Spleen (tissue), 11 donors: ENCODE measurements at regions not wholly inside any gene's neighbourhood (a gene's known extent, or its start where the extent isn't known, plus 50 kb on each side); places are given as distances from the start of the nearest gene placed in this dataset.

Source experiments
- DNase-seq: peaks from one replicate; pipeline ENCODE4 v3.0.0-alpha.2; 2020
- H3K27ac ChIP-seq, 8 donors: fragments of 200-600 bp; sonication (generic) in 7 of 8; 1 replicate in 4 of 8; 2 replicates in 4 of 8; pipeline versions ENCODE4 v1.5.0 to v1.8.0; 2016 to 2021; ENCODE audit warnings: inconsistent platforms in 4 of 8, mild to moderate bottlenecking in 4 of 8, moderate library complexity in 1 of 8
- H3K27me3 ChIP-seq, 7 donors: fragments of 200-600 bp; sonication (generic) in 6 of 7; replicated peaks in 1 of 7; 1 replicate in 4 of 7; 2 replicates in 3 of 7; pipeline versions ENCODE4 v1.5.0 to v1.8.0; 2016 to 2021; ENCODE audit warnings: inconsistent platforms in 3 of 7, mild to moderate bottlenecking in 1 of 7
- H3K36me3 ChIP-seq, 6 donors: fragments of 200-600 bp; sonication (generic) in 5 of 6; 1 replicate in 4 of 6; 2 replicates in 2 of 6; pipeline versions ENCODE4 v1.5.0 to v1.8.0; 2016 to 2021; ENCODE audit warnings: inconsistent platforms in 2 of 6
- H3K4me1 ChIP-seq, 6 donors: fragments of 200-600 bp; sonication (generic) in 5 of 6; 1 replicate in 3 of 6; 2 replicates in 3 of 6; pipeline versions ENCODE4 v1.5.0 to v1.8.0; 2016 to 2021; ENCODE audit warnings: inconsistent platforms in 3 of 6
- H3K4me3 ChIP-seq, 8 donors: fragments of 200-600 bp; sonication (generic) in 7 of 8; 1 replicate in 4 of 8; 2 replicates in 4 of 8; pipeline versions ENCODE4 v1.5.0 to v1.8.0; 2016 to 2021; ENCODE audit warnings: inconsistent platforms in 4 of 8, mild to moderate bottlenecking in 4 of 8, moderate library complexity in 2 of 8
- H3K9me3 ChIP-seq, 8 donors: fragments of 200-600 bp; sonication (generic) in 7 of 8; 1 replicate in 4 of 8; 2 replicates in 4 of 8; pipeline versions ENCODE4 v1.5.0 to v1.8.0; 2016 to 2021; ENCODE audit warnings: inconsistent platforms in 4 of 8
- CTCF ChIP-seq, 11 experiments: fragments of 200-600 bp in 7 of 11; fragments of 450-650 bp in 4 of 11; sonication (generic) in 4 of 11; IDR thresholded peaks in 8 of 11; conservative IDR thresholded peaks in 3 of 11; 1 replicate in 7 of 11; 2 replicates in 4 of 11; pipeline versions ENCODE4 v1.4.0 to v1.8.0; 2016 to 2021; ENCODE audit warnings: antibody characterized with exemption in 11 of 11, inconsistent platforms in 4 of 11, mild to moderate bottlenecking in 1 of 11
- POLR2A ChIP-seq, 3 donors: fragments of 450-650 bp; IDR thresholded peaks; one replicate each; pipeline ENCODE4 v1.5.1; 2017; ENCODE audit warnings: antibody characterized with exemption in 3 of 3, mild to moderate bottlenecking in 1 of 3
- POLR2AphosphoS5 ChIP-seq, 3 donors: sonication (generic); formaldehyde crosslinking; IDR thresholded peaks; one replicate each; pipeline ENCODE4 v1.5.1; 2017; ENCODE audit warnings: antibody characterized with exemption in 3 of 3
- WGBS, 5 donors: extraction: QIAGEN DNeasy Blood & Tissue Kit in 3 of 5; methylation state at CpG; one replicate each; pipeline versions ENCODE4 v1.1.5 to v1.1.7; 2013 to 2018; 5-methylcytosine and 5-hydroxymethylcytosine counted together
- intact Hi-C: fragments of 100-400 bp; cut with DNase I; formaldehyde crosslinking; loops from one replicate; pipeline ENCODE4 v1.15.0; 2023; ENCODE audit warnings: low total_unique reads
- donor health status: healthy with polysubstance abuse.
- donor health status: DM: no; HTN: no; CAD: no; lungs with moderate emphysema.
- donor health status: DM: no; HTN: no; CAD: no.
- donor health status: Bipolar disorder and iron deficiency.
- donor health status: healthy.
- donor health status: DM: no; HTN: no; CAD: no.
- donor health status: DM: yes; HTN: yes; CAD: no.

GRCh38 chr21:36603221-36603620 is 95.7 kb upstream of the SIM2 start:
- 13 to 20% (median 16%) methylated on average over 2 of the region's 2 CpGs for WGBS, 5 donors
- peaks cover 0 to 14% (median 8%) of the 10 kb centered on the region in 8 donors for H3K9me3 ChIP-seq
- no peak for DNase-seq
- H3K4me1 ChIP-seq, result no peaks in the 10 kb centered on the region
- H3K27me3 ChIP-seq, result peaks cover 0 to 29% (median 0%) of the 10 kb centered on the region in 7 donors
- no peaks in the 10 kb centered on the region for H3K36me3 ChIP-seq
- H3K4me3 ChIP-seq, result no peak overlapping the region
- no peak for TF ChIP-seq CTCF (IDR thresholded peaks at IDR 0.05 in 8 of 11, conservative IDR thresholded peaks at IDR 0.05 in 3 of 11)
- TF ChIP-seq POLR2AphosphoS5 (IDR thresholded peaks at IDR 0.05), result no peak
- TF ChIP-seq POLR2A (IDR thresholded peaks at IDR 0.05), result no peak
- intact Hi-C loops, result no loop called here
- H3K27ac ChIP-seq, result no peak overlapping the region

GRCh38 chr21:36605426-36605825 is 93.5 kb upstream of the SIM2 start:
- WGBS, 5 donors, result 61 to 93% (median 72%) methylated on average over 7 to 8 of the region's 8 CpGs
- H3K27me3 ChIP-seq, result peaks cover 0 to 27% (median 0%) of the 10 kb centered on the region in 7 donors
- intact Hi-C loops, result no loop called here
- no peak overlapping the region for H3K27ac ChIP-seq
- no peak overlapping the region for H3K4me3 ChIP-seq
- no peak for TF ChIP-seq POLR2A (IDR thresholded peaks at IDR 0.05)
- TF ChIP-seq CTCF (IDR thresholded peaks at IDR 0.05 in 8 of 11, conservative IDR thresholded peaks at IDR 0.05 in 3 of 11), result no peak
- TF ChIP-seq POLR2AphosphoS5 (IDR thresholded peaks at IDR 0.05), result no peak
- H3K4me1 ChIP-seq, result no peaks in the 10 kb centered on the region
- DNase-seq, result no peak
- peaks cover 0 to 10% (median 2%) of the 10 kb centered on the region in 8 donors for H3K9me3 ChIP-seq
- no peaks in the 10 kb centered on the region for H3K36me3 ChIP-seq

- Histone ChIP-seq H3K9me3 (peaks cover 0 to 10% (median 2%) of the 10 kb centered on the region in 8 donors), H3K27ac (no peak overlapping the region), H3K27me3 (peaks cover 0 to 24% (median 0%) of the 10 kb centered on the region in 7 donors), H3K36me3 (no peaks in the 10 kb centered on the region), H3K4me3 (no peak overlapping the region), H3K4me1 (no peaks in the 10 kb centered on the region)
- intact Hi-C loops, result no loop called here
- DNase-seq, result no peak
- TF ChIP-seq POLR2A (IDR thresholded peaks at IDR 0.05) (no peak), CTCF (IDR thresholded peaks at IDR 0.05 in 8 of 11, conservative IDR thresholded peaks at IDR 0.05 in 3 of 11) (no peak), POLR2AphosphoS5 (IDR thresholded peaks at IDR 0.05) (peak in 2 of 3 donors; percentile 16 to 46)
- WGBS, 5 donors, result 63 to 82% (median 75%) methylated on average over 19 of the region's 19 CpGs
Observed at GRCh38 chr21:36606287-36606982, 92.5 kb upstream of the SIM2 start.

- no peaks in the 10 kb centered on the region for H3K4me1 ChIP-seq
- no peak overlapping the region for H3K4me3 ChIP-seq
- H3K9me3 ChIP-seq, result peaks cover 0 to 10% (median 2%) of the 10 kb centered on the region in 8 donors
- intact Hi-C loops, result no loop called here
- DNase-seq, result no peak
- peaks cover 0 to 27% (median 0%) of the 10 kb centered on the region in 7 donors for H3K27me3 ChIP-seq
- H3K27ac ChIP-seq, result no peak overlapping the region
- no peak for TF ChIP-seq CTCF (IDR thresholded peaks at IDR 0.05 in 8 of 11, conservative IDR thresholded peaks at IDR 0.05 in 3 of 11)
- no peak for TF ChIP-seq POLR2AphosphoS5 (IDR thresholded peaks at IDR 0.05)
- TF ChIP-seq POLR2A (IDR thresholded peaks at IDR 0.05), result no peak
- no peaks in the 10 kb centered on the region for H3K36me3 ChIP-seq
- 80 to 89% (median 82%) methylated on average over 6 of the region's 6 CpGs for WGBS, 5 donors
Observed at GRCh38 chr21:36606983-36607325, 92.0 kb upstream of the SIM2 start.
